ENCODE measurements at regions not wholly inside any gene's neighbourhood (a gene's known extent, or its start where the extent isn't known, plus 50 kb on each side); places are given as distances from the start of the nearest gene placed in this dataset.

- no peak for DNase-seq
Measured at GRCh38 chr9:18077941-18078678, 395.8 kb upstream of the ADAMTSL1 start.

- DNase-seq, result no peak
Measured at GRCh38 chr9:18092138-18092537, 381.8 kb upstream of the ADAMTSL1 start.

- no peak for DNase-seq
Measured at GRCh38 chr9:18106006-18106560, 367.9 kb upstream of the ADAMTSL1 start.

GRCh38 chr9:18109675-18110074 lies 364.3 kb upstream of the ADAMTSL1 start:
- no peak for DNase-seq

- no peak for DNase-seq
Measured at GRCh38 chr9:18111146-18111545, 362.8 kb upstream of the ADAMTSL1 start.

- DNase-seq, result no peak
Measured at GRCh38 chr9:18114559-18115475, 359.1 kb upstream of the ADAMTSL1 start.

- DNase-seq, result no peak
Measured at GRCh38 chr9:18118268-18118667, 355.7 kb upstream of the ADAMTSL1 start.

- DNase-seq, result no peak
Measured at GRCh38 chr9:18122171-18122570, 351.8 kb upstream of the ADAMTSL1 start.

- DNase-seq, result no peak
Measured at GRCh38 chr9:18124760-18125159, 349.2 kb upstream of the ADAMTSL1 start.

- DNase-seq, result no peak
Measured at GRCh38 chr9:18126831-18127498, 347.0 kb upstream of the ADAMTSL1 start.

- DNase-seq, result no peak
Measured at GRCh38 chr9:18127499-18127875, 346.5 kb upstream of the ADAMTSL1 start.

GRCh38 chr9:18129809-18130334 lies 344.1 kb upstream of the ADAMTSL1 start:
- DNase-seq, result no peak

GRCh38 chr9:18136354-18136994 lies 337.5 kb upstream of the ADAMTSL1 start:
- DNase-seq, result no peak

GRCh38 chr9:18137815-18138214 lies 336.1 kb upstream of the ADAMTSL1 start:
- no peak for DNase-seq

GRCh38 chr9:18138656-18139055 lies 335.3 kb upstream of the ADAMTSL1 start:
- no peak for DNase-seq

GRCh38 chr9:18141681-18142080 lies 332.3 kb upstream of the ADAMTSL1 start:
- DNase-seq, result no peak

- no peak for DNase-seq
Measured at GRCh38 chr9:18143073-18143745, 330.7 kb upstream of the ADAMTSL1 start.

GRCh38 chr9:18146329-18146728 lies 327.6 kb upstream of the ADAMTSL1 start:
- no peak for DNase-seq

- no peak for DNase-seq
Measured at GRCh38 chr9:18149471-18150011, 324.4 kb upstream of the ADAMTSL1 start.

GRCh38 chr9:18154661-18155060 lies 319.3 kb upstream of the ADAMTSL1 start:
- DNase-seq, result no peak

GRCh38 chr9:18159254-18159653 lies 314.7 kb upstream of the ADAMTSL1 start:
- DNase-seq, result no peak

- DNase-seq, result no peak
Measured at GRCh38 chr9:18163146-18163545, 310.8 kb upstream of the ADAMTSL1 start.
